ENCODE measurements at regions not wholly inside any gene's neighbourhood (a gene's known extent, or its start where the extent isn't known, plus 50 kb on each side); places are given as distances from the start of the nearest gene placed in this dataset.

DNA sequence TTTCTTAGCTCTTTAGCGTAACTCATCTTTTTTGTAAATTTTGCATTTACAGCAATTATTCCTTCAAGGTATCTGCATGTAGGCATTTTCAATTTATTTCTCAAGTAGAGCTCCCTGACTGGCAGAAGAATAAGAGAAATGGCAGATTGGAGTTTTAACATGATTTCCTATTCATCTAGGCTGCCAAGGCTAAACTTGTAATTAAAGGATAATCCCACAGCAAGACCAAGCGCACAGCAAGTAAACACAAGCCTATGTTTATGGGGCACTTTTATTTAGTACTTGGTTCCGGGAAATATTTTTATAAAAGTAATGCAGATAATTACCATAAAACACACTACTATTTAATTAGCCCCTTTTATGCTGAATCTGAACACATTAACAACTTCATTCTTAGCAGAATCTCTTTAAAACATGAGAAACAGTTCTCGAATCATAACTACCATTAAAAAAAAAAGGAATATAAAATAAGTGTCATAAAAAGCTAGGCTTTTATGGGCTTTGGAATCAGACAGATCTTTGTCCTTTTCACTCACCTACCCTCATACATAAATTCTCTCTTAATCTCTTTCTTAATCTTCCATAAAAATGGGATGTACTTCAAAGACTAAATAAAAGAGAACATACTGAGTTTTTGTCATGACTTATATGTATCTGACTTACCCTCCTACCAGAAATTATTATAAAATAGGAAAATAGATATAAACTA is 961.6 kb upstream of the MIR17HG start:
- TF ChIP-seq, protein P1, sequence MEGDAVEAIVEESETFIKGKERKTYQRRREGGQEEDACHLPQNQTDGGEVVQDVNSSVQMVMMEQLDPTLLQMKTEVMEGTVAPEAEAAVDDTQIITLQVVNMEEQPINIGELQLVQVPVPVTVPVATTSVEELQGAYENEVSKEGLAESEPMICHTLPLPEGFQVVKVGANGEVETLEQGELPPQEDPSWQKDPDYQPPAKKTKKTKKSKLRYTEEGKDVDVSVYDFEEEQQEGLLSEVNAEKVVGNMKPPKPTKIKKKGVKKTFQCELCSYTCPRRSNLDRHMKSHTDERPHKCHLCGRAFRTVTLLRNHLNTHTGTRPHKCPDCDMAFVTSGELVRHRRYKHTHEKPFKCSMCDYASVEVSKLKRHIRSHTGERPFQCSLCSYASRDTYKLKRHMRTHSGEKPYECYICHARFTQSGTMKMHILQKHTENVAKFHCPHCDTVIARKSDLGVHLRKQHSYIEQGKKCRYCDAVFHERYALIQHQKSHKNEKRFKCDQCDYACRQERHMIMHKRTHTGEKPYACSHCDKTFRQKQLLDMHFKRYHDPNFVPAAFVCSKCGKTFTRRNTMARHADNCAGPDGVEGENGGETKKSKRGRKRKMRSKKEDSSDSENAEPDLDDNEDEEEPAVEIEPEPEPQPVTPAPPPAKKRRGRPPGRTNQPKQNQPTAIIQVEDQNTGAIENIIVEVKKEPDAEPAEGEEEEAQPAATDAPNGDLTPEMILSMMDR (IDR thresholded peaks at IDR 0.05), result no peak
- TF ChIP-seq POLR2AphosphoS5 (IDR thresholded peaks at IDR 0.05), result no peak
- no peak for TF ChIP-seq EP300 (IDR thresholded peaks at IDR 0.05)
- no peak for TF ChIP-seq POLR2A (IDR thresholded peaks at IDR 0.05)

Data from gastroesophageal sphincter (tissue), 3 donors.